ENCODE measurements at regions not wholly inside any gene's neighbourhood (a gene's known extent, or its start where the extent isn't known, plus 50 kb on each side); places are given as distances from the start of the nearest gene placed in this dataset.

DNA sequence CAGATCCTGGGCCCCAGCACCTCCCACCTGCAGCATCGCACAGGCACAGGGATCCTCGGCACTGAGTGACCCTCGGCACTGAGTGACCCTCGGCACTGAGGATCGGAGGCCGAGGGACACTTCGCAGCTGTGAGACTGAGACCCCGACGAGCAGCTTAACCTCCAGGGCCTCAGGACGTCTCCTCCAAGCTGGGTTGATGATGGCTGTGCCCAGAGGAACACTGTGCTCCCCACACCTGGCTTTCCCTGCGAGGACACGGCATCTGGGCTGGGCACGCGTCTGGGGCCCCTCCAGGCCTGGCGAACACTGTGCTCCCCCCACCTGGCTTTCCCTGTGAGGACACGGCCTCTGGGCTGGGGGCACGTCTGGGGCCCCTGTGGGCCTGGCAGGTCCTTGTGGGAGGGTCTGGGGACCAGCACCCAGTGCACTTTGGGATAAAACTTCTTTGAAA lies 158.3 kb upstream of the PPP2R2D start:
- no peaks in the 10 kb centered on the region for H3K4me1 ChIP-seq (ENCODE audit: control insufficient read depth, extremely low read depth, insufficient read depth, low read length)
- H3K36me3 ChIP-seq (ENCODE audit: control insufficient read depth in 2 of 2, extremely low read depth in 1 of 2, insufficient read depth in 2 of 2, low read length in 2 of 2): no peaks in the 10 kb centered on the region
- no peak overlapping the region for H2AFZ ChIP-seq (ENCODE audit: low read depth, low read length)
- H3K79me2 ChIP-seq (ENCODE audit: control insufficient read depth, insufficient read depth, low read length): no peaks in the 10 kb centered on the region
- no peaks in the 10 kb centered on the region for H4K20me1 ChIP-seq (replicated peaks; ENCODE audit: control insufficient read depth, extremely low read depth, insufficient read depth, low read length)
- BruUV-seq (replicated peaks): no TSS peak
- intact Hi-C loops (cut with micrococcal nuclease) (no loop called here), dilution Hi-C loops (cut with MboI; ENCODE audit: extremely low pct_ligation_motif_present, low sequenced_read_pairs) (no loop called here)
- CTCF ChIA-PET: no interaction called here
- H3K4me2 ChIP-seq (ENCODE audit: insufficient read depth, low read length): no peak overlapping the region
- POLR2A ChIA-PET: no interaction called here
- FAIRE-seq (no peak), DNase-seq (ENCODE audit: low read depth, low spot score) (no peak)
- no peak overlapping the region for H3K9ac ChIP-seq (replicated peaks; ENCODE audit: extremely low read depth, insufficient read depth, low read length)
- no peak for TF ChIP-seq MYC (IDR thresholded peaks at IDR 0.05; ENCODE audit: low read depth, low read length)
- no peak for TF ChIP-seq FOS (IDR thresholded peaks at IDR 0.05; ENCODE audit: borderline replicate concordance, insufficient read depth, low read length)
- TF ChIP-seq EZH2 (IDR thresholded peaks at IDR 0.05; ENCODE audit: borderline replicate concordance, low read depth, low read length, severe bottlenecking): no peak
- TF ChIP-seq POLR2AphosphoS5 (IDR thresholded peaks at IDR 0.05; ENCODE audit: insufficient read depth, low read depth, low read length): no peak
- TF ChIP-seq POLR2A (IDR thresholded peaks at IDR 0.05; ENCODE audit: low read depth, low read length): no peak
- no peak for TF ChIP-seq JUN (IDR thresholded peaks at IDR 0.05; ENCODE audit: borderline replicate concordance, insufficient read depth, insufficient read length, low read depth)
- no peak for TF ChIP-seq CTCF (IDR thresholded peaks at IDR 0.05; ENCODE audit: extremely low read depth in 1 of 2, insufficient read depth in 1 of 2, low read depth in 1 of 2, low read length in 2 of 2)
- no peak for TF ChIP-seq GATA2 (IDR thresholded peaks at IDR 0.05; ENCODE audit: insufficient read depth, insufficient read length, low read depth, low read length)
- TF ChIP-seq MAX (IDR thresholded peaks at IDR 0.05; ENCODE audit: insufficient read depth, insufficient read length): no peak
- no peak overlapping the region for H3K4me3 ChIP-seq (replicated peaks in 1 of 3; ENCODE audit: insufficient read depth in 1 of 3, low read depth in 1 of 3, low read length in 3 of 3)
- H3K9me1 ChIP-seq (replicated peaks; ENCODE audit: control insufficient read depth, extremely low read depth, insufficient read depth, low read length): no peaks in the 10 kb centered on the region
- no peaks in the 10 kb centered on the region for H3K27me3 ChIP-seq (ENCODE audit: control insufficient read depth in 2 of 2, insufficient read depth in 2 of 2, low read length in 2 of 2)
- H3K9me3 ChIP-seq (replicated peaks; ENCODE audit: control insufficient read depth, insufficient read depth, low read length): peaks cover 6% of the 10 kb centered on the region
- H3K27ac ChIP-seq (ENCODE audit: insufficient read depth, low read depth, low read length): no peak overlapping the region
